IMR-90 (cell line): ENCODE measurements at regions not wholly inside any gene's neighbourhood (a gene's known extent, or its start where the extent isn't known, plus 50 kb on each side); places are given as distances from the start of the nearest gene placed in this dataset.

ENCODE experiments used
- ATAC-seq: fragments of 200-7000 bp; cut with Tn5 transposase; 2 replicates; pipeline ENCODE4 v1.9.1; 2020; ENCODE audit warnings: low read depth, mild to moderate bottlenecking, moderate library complexity
- BruUV-seq: library from RNA; stranded (reverse); fragments of 400-500 nt; replicated peaks from 2 replicates; lab custom pipeline; 2021; lab: Mats Ljungman, UMichigan
- CTCF ChIA-PET: fragments of 300-600 bp; formaldehyde crosslinking; extraction: SDS; loops from one replicate; lab custom pipeline; 2021; ENCODE audit warnings: antibody characterized with exemption; lab: Yijun Ruan, JAX
- POLR2A ChIA-PET: fragments of 300-600 bp; sonication (Branson Sonifier 250); formaldehyde crosslinking; loops from one replicate; lab custom pipeline; 2022; ENCODE audit warnings: antibody characterized with exemption; ENCODE audit not compliant: unreplicated experiment; lab: Charles Lee
- DNase-seq: peaks from one replicate; pipeline ENCODE4 v3.0.0; 2013
- H2AFZ ChIP-seq: replicated peaks from 2 replicates; pipeline ENCODE3; 2013; ENCODE audit warnings: low read length, mild to moderate bottlenecking; ENCODE audit not compliant: poor library complexity
- H2AK5ac ChIP-seq: 2 replicates; pipeline ENCODE4 v1.6.1; 2013; ENCODE audit warnings: low read depth, low read length, inconsistent platforms
- H2AK9ac ChIP-seq: replicated peaks from 2 replicates; pipeline ENCODE3; 2013; ENCODE audit warnings: mild to moderate bottlenecking, low read depth, low read length, moderate library complexity; ENCODE audit not compliant: poor library complexity
- H2BK120ac ChIP-seq: 2 replicates; pipeline ENCODE4 v1.6.1; 2013; ENCODE audit warnings: low read depth, low read length, inconsistent platforms
- H2BK15ac ChIP-seq: 3 replicates; pipeline ENCODE4 v1.6.1; 2013; ENCODE audit warnings: low read depth, low read length, inconsistent platforms
- H2BK20ac ChIP-seq: 2 replicates; pipeline ENCODE4 v1.6.1; 2013; ENCODE audit warnings: low read depth, mild to moderate bottlenecking, inconsistent platforms, low read length, moderate library complexity
- H2BK5ac ChIP-seq: 2 replicates; pipeline ENCODE4 v1.6.1; 2013; ENCODE audit warnings: mild to moderate bottlenecking, low read depth, low read length, inconsistent platforms; ENCODE audit not compliant: poor library complexity, severe bottlenecking
- H3K14ac ChIP-seq: replicated peaks from 2 replicates; pipeline ENCODE4 v1.6.1; 2013; ENCODE audit warnings: low read depth, low read length, inconsistent platforms
- H3K18ac ChIP-seq: 2 replicates; pipeline ENCODE4 v1.6.1; 2013; ENCODE audit warnings: low read depth, low read length, control low read depth
- H3K23ac ChIP-seq: 2 replicates; pipeline ENCODE4 v1.6.1; 2013; ENCODE audit warnings: low read depth, low read length, inconsistent platforms
- H3K27ac ChIP-seq: 2 replicates; pipeline ENCODE4 v1.5.1; 2013; ENCODE audit warnings: mild to moderate bottlenecking, control low read depth, low read length; ENCODE audit not compliant: insufficient read depth
- H3K27me3 ChIP-seq: 2 replicates; pipeline ENCODE4 v1.6.1; 2013; ENCODE audit warnings: low read length; ENCODE audit not compliant: control insufficient read depth, insufficient read depth
- H3K36me3 ChIP-seq: 2 replicates; pipeline ENCODE4 v1.6.1; 2013; ENCODE audit warnings: low read length, mixed read lengths; ENCODE audit not compliant: control insufficient read depth, insufficient read depth
- H3K4ac ChIP-seq: 2 replicates; pipeline ENCODE4 v1.6.1; 2013; ENCODE audit warnings: low read depth, low read length, inconsistent platforms
- H3K4me1 ChIP-seq: 2 replicates; pipeline ENCODE4 v1.6.1; 2013; ENCODE audit warnings: low read length, mixed read lengths; ENCODE audit not compliant: control insufficient read depth, insufficient read depth
- H3K4me2 ChIP-seq: 2 replicates; pipeline ENCODE4 v1.6.1; 2013; ENCODE audit warnings: low read depth, mild to moderate bottlenecking, control low read depth, low read length, moderate library complexity
- H3K4me3 ChIP-seq: 2 replicates; pipeline ENCODE4 v1.5.1; 2013; ENCODE audit warnings: low read depth, mild to moderate bottlenecking, control low read depth, low read length, moderate library complexity; ENCODE audit not compliant: insufficient read depth
- H3K56ac ChIP-seq: 2 replicates; pipeline ENCODE4 v1.6.1; 2013; ENCODE audit warnings: low read length, inconsistent platforms; ENCODE audit not compliant: insufficient read depth; ENCODE audit errors: extremely low read depth
- H3K79me1 ChIP-seq, 2 experiments: 2 replicates each; pipeline ENCODE4 v1.6.1; 2013; ENCODE audit warnings: low read length in 2 of 2, inconsistent platforms in 1 of 2, low read depth in 1 of 2
- H3K9ac ChIP-seq: 2 replicates; pipeline ENCODE4 v1.6.1; 2013; ENCODE audit warnings: low read depth, low read length, control low read depth
- H3K9me1 ChIP-seq: 2 replicates; pipeline ENCODE4 v1.6.1; 2013; ENCODE audit warnings: low read length, inconsistent platforms; ENCODE audit not compliant: insufficient read depth
- H3K9me3 ChIP-seq: 2 replicates; pipeline ENCODE4 v1.6.1; 2013; ENCODE audit warnings: low read length; ENCODE audit not compliant: control insufficient read depth, insufficient read depth
- H4K20me1 ChIP-seq: 2 replicates; pipeline ENCODE4 v1.6.1; 2013; ENCODE audit warnings: low read length, inconsistent platforms; ENCODE audit not compliant: insufficient read depth
- H4K5ac ChIP-seq: 2 replicates; pipeline ENCODE4 v1.6.1; 2013; ENCODE audit warnings: mild to moderate bottlenecking, low read depth, low read length, control low read depth
- H4K8ac ChIP-seq, 2 experiments: 2 replicates each; pipeline ENCODE4 v1.6.1; 2013; ENCODE audit warnings: low read depth in 2 of 2, low read length in 2 of 2, control low read depth in 1 of 2, inconsistent platforms in 1 of 2
- H4K91ac ChIP-seq: 2 replicates; pipeline ENCODE4 v1.6.1; 2013; ENCODE audit warnings: low read depth, low read length, inconsistent platforms; ENCODE audit not compliant: insufficient read depth
- BHLHE40 ChIP-seq: fragments of 150-350 bp; IDR thresholded peaks from 2 replicates; pipeline ENCODE4 v1.6.1; 2016; ENCODE audit warnings: mild to moderate bottlenecking, low read depth, low read length
- CEBPB ChIP-seq: IDR thresholded peaks from 2 replicates; pipeline ENCODE4 v1.6.1; 2012; ENCODE audit warnings: low read depth, low read length, improper control_type of control experiment
- CHD1 ChIP-seq: IDR thresholded peaks from 2 replicates; pipeline ENCODE4 v1.6.1; 2012; ENCODE audit warnings: low read depth, low read length, improper control_type of control experiment
- FOS ChIP-seq: fragments of 150-350 bp; IDR thresholded peaks from 2 replicates; pipeline ENCODE4 v1.6.1; 2016; ENCODE audit warnings: low read depth, low read length
- MAFK ChIP-seq: IDR thresholded peaks from 2 replicates; pipeline ENCODE4 v1.6.1; 2012; ENCODE audit warnings: low read depth, low read length, improper control_type of control experiment
- MAZ ChIP-seq: IDR thresholded peaks from 2 replicates; pipeline ENCODE4 v1.6.1; 2012; ENCODE audit warnings: low read depth, mild to moderate bottlenecking, low read length, improper control_type of control experiment, moderate library complexity, borderline replicate concordance
- MXI1 ChIP-seq: IDR thresholded peaks from 2 replicates; pipeline ENCODE4 v1.6.1; 2012; ENCODE audit warnings: low read depth, mild to moderate bottlenecking, low read length, moderate library complexity, borderline replicate concordance
- NFE2L2 ChIP-seq: fragments of 150-350 bp; IDR thresholded peaks from 2 replicates; pipeline ENCODE4 v1.6.1; 2016; ENCODE audit warnings: low read depth, mild to moderate bottlenecking, low read length
- POLR2A ChIP-seq: IDR thresholded peaks from 2 replicates; pipeline ENCODE4 v1.6.1; 2012; ENCODE audit warnings: mild to moderate bottlenecking, low read depth, low read length
- RAD21 ChIP-seq: IDR thresholded peaks from 2 replicates; pipeline ENCODE4 v1.6.1; 2012; ENCODE audit warnings: low read length, improper control_type of control experiment
- RCOR1 ChIP-seq: IDR thresholded peaks from 2 replicates; pipeline ENCODE4 v1.6.1; 2012; ENCODE audit warnings: mild to moderate bottlenecking, low read length, improper control_type of control experiment; ENCODE audit not compliant: insufficient replicate concordance
- RFX5 ChIP-seq: IDR thresholded peaks from 2 replicates; pipeline ENCODE4 v1.8.0; 2012; ENCODE audit warnings: low read depth, mild to moderate bottlenecking, low read length, moderate library complexity
- SMC3 ChIP-seq: fragments of 150-350 bp; IDR thresholded peaks from 2 replicates; pipeline ENCODE4 v1.6.1; 2016; ENCODE audit warnings: low read depth, mild to moderate bottlenecking, antibody characterized with exemption, low read length, moderate library complexity
- WGBS, 2 experiments: methylation state at CpG; one replicate each; pipeline versions ENCODE4 v1.1.5 to v1.1.7; 2013; ENCODE audit warnings: missing lambda C conversion rate in 2 of 2; ENCODE audit not compliant: insufficient read length in 1 of 2; ENCODE audit errors: extremely low coverage in 2 of 2; 5-methylcytosine and 5-hydroxymethylcytosine counted together
- dilution Hi-C: fragments of 300-500 bp; cut with HindIII; formaldehyde crosslinking; loops from one replicate; pipeline ENCODE4 v1.14.3; 2018; ENCODE audit warnings: low sequenced_read_pairs; ENCODE audit not compliant: unreplicated experiment
- in situ Hi-C: fragments of 300-500 bp; cut with MboI; formaldehyde crosslinking; loops from 3 replicates; pipeline ENCODE4 v1.14.3; 2019; ENCODE audit warnings: low sequenced_read_pairs, inconsistent platforms, mixed read lengths
- intact Hi-C: fragments of 100-400 bp; cut with micrococcal nuclease; formaldehyde crosslinking; loops from 2 replicates; pipeline ENCODE4 v1.10.0; 2022
- TF ChIP-seq, protein P1 (sequence below): fragments of 150-350 bp; IDR thresholded peaks from 2 replicates; pipeline ENCODE4 v1.6.1; 2016; ENCODE audit warnings: low read depth, mild to moderate bottlenecking, low read length, moderate library complexity, borderline replicate concordance
- TF ChIP-seq, protein P2 (sequence below): fragments of 150-350 bp; IDR thresholded peaks from 2 replicates; pipeline ENCODE4 v1.6.1; 2017; ENCODE audit warnings: mild to moderate bottlenecking, antibody characterized with exemption, low read length, low read depth
- TF ChIP-seq, protein P3 (sequence below): conservative IDR thresholded peaks from 2 replicates; pipeline ENCODE4 v1.5.1; 2012; ENCODE audit warnings: mild to moderate bottlenecking, low read depth, low read length, improper control_type of control experiment

GRCh38 chr6:44008821-44009370 is 118.4 kb downstream of the MRPL14 start:
- no CpG with 5 or more reads among the region's 8 CpGs for WGBS, 2 experiments
- POLR2A ChIA-PET = no interaction called here
- no peak overlapping the region for H3K56ac ChIP-seq
- peak overlapping the region; percentile 96 for H2BK120ac ChIP-seq
- peak overlapping the region; percentile 13; the same call in 1 of the 2 replicates for H4K5ac ChIP-seq
- H2BK5ac ChIP-seq = no peak overlapping the region
- CTCF ChIA-PET = no interaction called here
- no peaks in the 10 kb centered on the region for H3K27me3 ChIP-seq
- DNase-seq = no peak
- peak overlapping the region; percentile 96 for H2AK5ac ChIP-seq
- no peak overlapping the region for H3K4me3 ChIP-seq
- peak overlapping the region; percentile 97; the same call in 1 of the 2 replicates for H3K4ac ChIP-seq
- H3K23ac ChIP-seq = no peak overlapping the region
- H3K18ac ChIP-seq = no peak overlapping the region; the same call in 1 of the 2 replicates
- H4K8ac ChIP-seq = peak overlapping the region; percentile 57 to 60; a peak in 3 of 4 replicates
- H3K36me3 ChIP-seq = no peaks in the 10 kb centered on the region
- dilution Hi-C loops (no loop called here), in situ Hi-C loops (no loop called here), intact Hi-C loops (no loop called here)
- no peaks in the 10 kb centered on the region for H4K20me1 ChIP-seq
- BruUV-seq = no TSS peak
- H3K4me2 ChIP-seq = no peak overlapping the region
- peak overlapping the region; percentile 69 for H2BK20ac ChIP-seq
- peak overlapping the region; percentile 73; the same call in 2 of the 3 replicates for H2BK15ac ChIP-seq
- peaks cover 39% of the 10 kb centered on the region for H3K4me1 ChIP-seq
- H3K14ac ChIP-seq = peak overlapping the region; percentile 88
- peaks cover 22% of the 10 kb centered on the region for H3K9me1 ChIP-seq
- no peak overlapping the region for H2AFZ ChIP-seq
- TF ChIP-seq RAD21 (no peak), MAFK (no peak), MAZ (no peak), FOS (no peak), RFX5 (no peak), NFE2L2 (no peak), POLR2A (no peak), RCOR1 (no peak), BHLHE40 (no peak), MXI1 (no peak), CHD1 (no peak), SMC3 (no peak), CEBPB (no peak)
- TF ChIP-seq, protein P1, sequence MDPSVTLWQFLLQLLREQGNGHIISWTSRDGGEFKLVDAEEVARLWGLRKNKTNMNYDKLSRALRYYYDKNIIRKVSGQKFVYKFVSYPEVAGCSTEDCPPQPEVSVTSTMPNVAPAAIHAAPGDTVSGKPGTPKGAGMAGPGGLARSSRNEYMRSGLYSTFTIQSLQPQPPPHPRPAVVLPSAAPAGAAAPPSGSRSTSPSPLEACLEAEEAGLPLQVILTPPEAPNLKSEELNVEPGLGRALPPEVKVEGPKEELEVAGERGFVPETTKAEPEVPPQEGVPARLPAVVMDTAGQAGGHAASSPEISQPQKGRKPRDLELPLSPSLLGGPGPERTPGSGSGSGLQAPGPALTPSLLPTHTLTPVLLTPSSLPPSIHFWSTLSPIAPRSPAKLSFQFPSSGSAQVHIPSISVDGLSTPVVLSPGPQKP = no peak
- TF ChIP-seq, protein P2, sequence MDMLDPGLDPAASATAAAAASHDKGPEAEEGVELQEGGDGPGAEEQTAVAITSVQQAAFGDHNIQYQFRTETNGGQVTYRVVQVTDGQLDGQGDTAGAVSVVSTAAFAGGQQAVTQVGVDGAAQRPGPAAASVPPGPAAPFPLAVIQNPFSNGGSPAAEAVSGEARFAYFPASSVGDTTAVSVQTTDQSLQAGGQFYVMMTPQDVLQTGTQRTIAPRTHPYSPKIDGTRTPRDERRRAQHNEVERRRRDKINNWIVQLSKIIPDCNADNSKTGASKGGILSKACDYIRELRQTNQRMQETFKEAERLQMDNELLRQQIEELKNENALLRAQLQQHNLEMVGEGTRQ = no peak
- TF ChIP-seq, protein P3, sequence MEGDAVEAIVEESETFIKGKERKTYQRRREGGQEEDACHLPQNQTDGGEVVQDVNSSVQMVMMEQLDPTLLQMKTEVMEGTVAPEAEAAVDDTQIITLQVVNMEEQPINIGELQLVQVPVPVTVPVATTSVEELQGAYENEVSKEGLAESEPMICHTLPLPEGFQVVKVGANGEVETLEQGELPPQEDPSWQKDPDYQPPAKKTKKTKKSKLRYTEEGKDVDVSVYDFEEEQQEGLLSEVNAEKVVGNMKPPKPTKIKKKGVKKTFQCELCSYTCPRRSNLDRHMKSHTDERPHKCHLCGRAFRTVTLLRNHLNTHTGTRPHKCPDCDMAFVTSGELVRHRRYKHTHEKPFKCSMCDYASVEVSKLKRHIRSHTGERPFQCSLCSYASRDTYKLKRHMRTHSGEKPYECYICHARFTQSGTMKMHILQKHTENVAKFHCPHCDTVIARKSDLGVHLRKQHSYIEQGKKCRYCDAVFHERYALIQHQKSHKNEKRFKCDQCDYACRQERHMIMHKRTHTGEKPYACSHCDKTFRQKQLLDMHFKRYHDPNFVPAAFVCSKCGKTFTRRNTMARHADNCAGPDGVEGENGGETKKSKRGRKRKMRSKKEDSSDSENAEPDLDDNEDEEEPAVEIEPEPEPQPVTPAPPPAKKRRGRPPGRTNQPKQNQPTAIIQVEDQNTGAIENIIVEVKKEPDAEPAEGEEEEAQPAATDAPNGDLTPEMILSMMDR = no peak
- H3K27ac ChIP-seq = no peak overlapping the region
- H3K9me3 ChIP-seq = peaks cover 14% of the 10 kb centered on the region
- H3K9ac ChIP-seq = no peak overlapping the region
- H4K91ac ChIP-seq = peak overlapping the region; percentile 96
- ATAC-seq = no peak
- peak overlapping the region; percentile 66 for H2AK9ac ChIP-seq
- H3K79me1 ChIP-seq = no peaks in the 10 kb centered on the region
